HL-60 (cell line): ENCODE measurements at regions not wholly inside any gene's neighbourhood (a gene's known extent, or its start where the extent isn't known, plus 50 kb on each side); places are given as distances from the start of the nearest gene placed in this dataset.

Experiments
- DNase-seq, 2 experiments: peaks; one replicate each; pipeline ENCODE4 v3.0.0-alpha.2; 2010 to 2020; ENCODE audit warnings: low read depth in 1 of 2, low spot score in 1 of 2
- H3K27ac ChIP-seq: fragments of 250-450 bp; sonication (Bioruptor Pico); replicated peaks from 2 replicates; pipeline ENCODE4 v1.5.1; 2020; ENCODE audit warnings: mild to moderate bottlenecking, moderate library complexity
- H3K27me3 ChIP-seq: fragments of 250-450 bp; sonication (Bioruptor Pico); 2 replicates; pipeline ENCODE4 v1.5.1; 2021; ENCODE audit warnings: mild to moderate bottlenecking, moderate library complexity; ENCODE audit not compliant: insufficient read depth, poor library complexity, severe bottlenecking
- H3K4me3 ChIP-seq: replicated peaks from 2 replicates; pipeline ENCODE4 v1.5.1; 2011; ENCODE audit warnings: mild to moderate bottlenecking, control low read depth, low read length; ENCODE audit not compliant: insufficient read depth
- CTCF ChIP-seq: IDR thresholded peaks from one replicate; pipeline ENCODE4 v1.5.1; 2011; ENCODE audit warnings: low read length, control low read depth, inconsistent platforms; ENCODE audit not compliant: insufficient read depth
- GABPA ChIP-seq: IDR thresholded peaks from 2 replicates; pipeline ENCODE4 v1.6.1; 2012; ENCODE audit warnings: low read depth
- POLR2AphosphoS5 ChIP-seq: IDR thresholded peaks from 2 replicates; pipeline ENCODE4 v1.6.1; 2012; ENCODE audit warnings: low read depth
- SPI1 ChIP-seq: IDR thresholded peaks from 2 replicates; pipeline ENCODE4 v1.6.1; 2012; ENCODE audit warnings: low read depth, mild to moderate bottlenecking, borderline replicate concordance
- TF ChIP-seq, protein P1 (sequence below): IDR thresholded peaks from 2 replicates; pipeline ENCODE4 v1.6.1; 2012; ENCODE audit warnings: low read depth; ENCODE audit not compliant: insufficient replicate concordance

- Histone ChIP-seq H3K27ac (no peak overlapping the region), H3K4me3 (no peak overlapping the region), H3K27me3 (no peaks in the 10 kb centered on the region)
- TF ChIP-seq, protein P1, sequence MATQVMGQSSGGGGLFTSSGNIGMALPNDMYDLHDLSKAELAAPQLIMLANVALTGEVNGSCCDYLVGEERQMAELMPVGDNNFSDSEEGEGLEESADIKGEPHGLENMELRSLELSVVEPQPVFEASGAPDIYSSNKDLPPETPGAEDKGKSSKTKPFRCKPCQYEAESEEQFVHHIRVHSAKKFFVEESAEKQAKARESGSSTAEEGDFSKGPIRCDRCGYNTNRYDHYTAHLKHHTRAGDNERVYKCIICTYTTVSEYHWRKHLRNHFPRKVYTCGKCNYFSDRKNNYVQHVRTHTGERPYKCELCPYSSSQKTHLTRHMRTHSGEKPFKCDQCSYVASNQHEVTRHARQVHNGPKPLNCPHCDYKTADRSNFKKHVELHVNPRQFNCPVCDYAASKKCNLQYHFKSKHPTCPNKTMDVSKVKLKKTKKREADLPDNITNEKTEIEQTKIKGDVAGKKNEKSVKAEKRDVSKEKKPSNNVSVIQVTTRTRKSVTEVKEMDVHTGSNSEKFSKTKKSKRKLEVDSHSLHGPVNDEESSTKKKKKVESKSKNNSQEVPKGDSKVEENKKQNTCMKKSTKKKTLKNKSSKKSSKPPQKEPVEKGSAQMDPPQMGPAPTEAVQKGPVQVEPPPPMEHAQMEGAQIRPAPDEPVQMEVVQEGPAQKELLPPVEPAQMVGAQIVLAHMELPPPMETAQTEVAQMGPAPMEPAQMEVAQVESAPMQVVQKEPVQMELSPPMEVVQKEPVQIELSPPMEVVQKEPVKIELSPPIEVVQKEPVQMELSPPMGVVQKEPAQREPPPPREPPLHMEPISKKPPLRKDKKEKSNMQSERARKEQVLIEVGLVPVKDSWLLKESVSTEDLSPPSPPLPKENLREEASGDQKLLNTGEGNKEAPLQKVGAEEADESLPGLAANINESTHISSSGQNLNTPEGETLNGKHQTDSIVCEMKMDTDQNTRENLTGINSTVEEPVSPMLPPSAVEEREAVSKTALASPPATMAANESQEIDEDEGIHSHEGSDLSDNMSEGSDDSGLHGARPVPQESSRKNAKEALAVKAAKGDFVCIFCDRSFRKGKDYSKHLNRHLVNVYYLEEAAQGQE = no peak
- TF ChIP-seq CTCF = no peak
- TF ChIP-seq SPI1 = no peak
- TF ChIP-seq POLR2AphosphoS5 = no peak
- no peak for TF ChIP-seq GABPA
- no peak for DNase-seq
Measured at GRCh38 chr7:81446212-81446611, 323.6 kb downstream of the HGF start.

- DNase-seq = no peak
- H3K4me3 ChIP-seq = no peak overlapping the region
- no peak overlapping the region for H3K27ac ChIP-seq
- H3K27me3 ChIP-seq = no peaks in the 10 kb centered on the region
- TF ChIP-seq GABPA (no peak), SPI1 (no peak), CTCF (no peak), POLR2AphosphoS5 (no peak)
- TF ChIP-seq, protein P1 = no peak
Measured at GRCh38 chr7:81445462-81445861, 324.4 kb downstream of the HGF start.

DNA sequence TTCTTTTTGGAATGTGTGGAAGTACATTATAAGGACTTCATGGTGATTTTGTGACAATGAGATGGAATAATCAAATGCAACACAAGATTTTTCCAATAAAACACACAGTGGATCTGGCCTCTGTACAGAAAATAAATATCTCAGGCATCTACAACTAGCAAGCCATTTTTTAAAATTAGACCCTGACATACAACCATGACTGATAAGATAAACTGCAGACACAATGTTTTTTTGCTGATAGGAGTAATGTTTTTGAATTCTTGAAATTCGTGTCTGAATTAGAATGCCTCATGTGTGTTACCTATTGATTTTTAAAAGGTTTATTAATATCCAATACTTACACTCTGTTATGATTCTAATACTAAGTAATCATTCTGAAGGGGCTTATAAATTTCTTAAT, 328.1 kb downstream of the HGF start:
- TF ChIP-seq SPI1 (no peak), POLR2AphosphoS5 (no peak), CTCF (no peak), GABPA (no peak)
- TF ChIP-seq, protein P1 = no peak

More for the DNA sequence above, 328.1 kb downstream of the HGF start:
- DNase-seq = no peak
- H3K27me3 ChIP-seq = no peaks in the 10 kb centered on the region
- H3K4me3 ChIP-seq = no peak overlapping the region
- no peak overlapping the region for H3K27ac ChIP-seq
